ENCODE measurements at regions not wholly inside any gene's neighbourhood (a gene's known extent, or its start where the extent isn't known, plus 50 kb on each side); places are given as distances from the start of the nearest gene placed in this dataset.
"Not testable (repeated sequence)": the region's sequence is repeated elsewhere in the genome, so short reads cannot be mapped to it uniquely, and the experiment has no call there.

GRCh38 chr2:223182356-223182755, 130.4 kb downstream of the KCNE4 start:
- CTCF ChIA-PET, result no interaction called here
- no peak for DNase-seq (ENCODE audit: extremely low spot score)
- TF ChIP-seq ZNF384 (IDR thresholded peaks at IDR 0.05), result no peak
- no peak for TF ChIP-seq HDGF (IDR thresholded peaks at IDR 0.05; ENCODE audit: borderline replicate concordance)
- TF ChIP-seq BHLHE40 (IDR thresholded peaks at IDR 0.05; ENCODE audit: borderline replicate concordance), result no peak
- TF ChIP-seq TARDBP (IDR thresholded peaks at IDR 0.05), result no peak
- no peak for TF ChIP-seq SP1 (IDR thresholded peaks at IDR 0.05)
- no peak for TF ChIP-seq ARNT (IDR thresholded peaks at IDR 0.05)
- no peak for TF ChIP-seq SUZ12 (IDR thresholded peaks at IDR 0.05)
- POLR2A ChIA-PET, result no interaction called here

DNA sequence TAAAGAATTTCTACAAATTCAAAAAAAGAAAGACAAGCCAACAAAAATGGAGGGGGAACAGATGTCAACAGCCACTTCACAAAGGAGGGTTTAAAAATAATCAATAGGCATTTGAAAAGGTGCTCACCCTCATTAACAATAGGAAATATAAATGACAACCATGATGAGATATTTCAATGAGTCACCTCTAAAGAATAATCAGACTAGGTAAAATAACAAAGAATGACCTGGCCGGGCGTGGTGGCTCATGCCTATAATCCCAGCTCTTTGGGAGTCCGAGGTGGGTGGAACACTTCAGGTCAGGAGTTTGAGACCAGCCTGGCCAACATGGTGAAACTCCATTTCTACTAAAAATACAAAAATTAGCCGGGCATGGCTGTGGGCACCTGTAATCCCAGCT, 133.6 kb downstream of the KCNE4 start:
- ChIA-PET POLR2A (no interaction called here), CTCF (no interaction called here)
- TF ChIP-seq SP1 (IDR thresholded peaks at IDR 0.05), result no peak
- TF ChIP-seq ELF4 (IDR thresholded peaks at IDR 0.05), result no peak
- TF ChIP-seq SUZ12 (IDR thresholded peaks at IDR 0.05), result no peak
- TF ChIP-seq FOXA1 (IDR thresholded peaks at IDR 0.05), result no peak
- no peak for TF ChIP-seq HDGF (IDR thresholded peaks at IDR 0.05; ENCODE audit: borderline replicate concordance)
- TF ChIP-seq LEF1 (IDR thresholded peaks at IDR 0.05; ENCODE audit: borderline replicate concordance), result no peak
- TF ChIP-seq CTBP1 (IDR thresholded peaks at IDR 0.05; ENCODE audit: borderline replicate concordance), result no peak
- no peak for TF ChIP-seq TARDBP (IDR thresholded peaks at IDR 0.05)
- TF ChIP-seq ZNF384 (IDR thresholded peaks at IDR 0.05), result no peak
- no peak for TF ChIP-seq FOXK2 (IDR thresholded peaks at IDR 0.05)
- TF ChIP-seq BHLHE40 (IDR thresholded peaks at IDR 0.05; ENCODE audit: borderline replicate concordance), result no peak
- TF ChIP-seq FOXM1 (IDR thresholded peaks at IDR 0.05; ENCODE audit: borderline replicate concordance), result no peak
- no peak for TF ChIP-seq NFRKB (IDR thresholded peaks at IDR 0.05)
- TF ChIP-seq ARNT (IDR thresholded peaks at IDR 0.05), result no peak
- TF ChIP-seq, protein P1, sequence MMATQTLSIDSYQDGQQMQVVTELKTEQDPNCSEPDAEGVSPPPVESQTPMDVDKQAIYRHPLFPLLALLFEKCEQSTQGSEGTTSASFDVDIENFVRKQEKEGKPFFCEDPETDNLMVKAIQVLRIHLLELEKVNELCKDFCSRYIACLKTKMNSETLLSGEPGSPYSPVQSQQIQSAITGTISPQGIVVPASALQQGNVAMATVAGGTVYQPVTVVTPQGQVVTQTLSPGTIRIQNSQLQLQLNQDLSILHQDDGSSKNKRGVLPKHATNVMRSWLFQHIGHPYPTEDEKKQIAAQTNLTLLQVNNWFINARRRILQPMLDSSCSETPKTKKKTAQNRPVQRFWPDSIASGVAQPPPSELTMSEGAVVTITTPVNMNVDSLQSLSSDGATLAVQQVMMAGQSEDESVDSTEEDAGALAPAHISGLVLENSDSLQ (IDR thresholded peaks at IDR 0.05), result no peak
- TF ChIP-seq L3MBTL2 (conservative IDR thresholded peaks at IDR 0.05), result no peak
- DNase-seq (ENCODE audit: extremely low spot score), result no peak

GRCh38 chr2:223187256-223187655, 135.3 kb downstream of the KCNE4 start:
- no peak for DNase-seq (ENCODE audit: extremely low spot score)
- ChIA-PET CTCF (no interaction called here), POLR2A (no interaction called here)
- no peak for TF ChIP-seq FOXK2 (IDR thresholded peaks at IDR 0.05)
- no peak for TF ChIP-seq L3MBTL2 (conservative IDR thresholded peaks at IDR 0.05)
- TF ChIP-seq CTBP1 (IDR thresholded peaks at IDR 0.05; ENCODE audit: borderline replicate concordance), result no peak
- TF ChIP-seq, protein P1 (IDR thresholded peaks at IDR 0.05), result no peak
- no peak for TF ChIP-seq NFRKB (IDR thresholded peaks at IDR 0.05)
- TF ChIP-seq SP1 (IDR thresholded peaks at IDR 0.05), result no peak
- TF ChIP-seq FOXA1 (IDR thresholded peaks at IDR 0.05), result no peak
- TF ChIP-seq TARDBP (IDR thresholded peaks at IDR 0.05), result no peak
- TF ChIP-seq LEF1 (IDR thresholded peaks at IDR 0.05; ENCODE audit: borderline replicate concordance), result no peak
- no peak for TF ChIP-seq ARNT (IDR thresholded peaks at IDR 0.05)

DNA sequence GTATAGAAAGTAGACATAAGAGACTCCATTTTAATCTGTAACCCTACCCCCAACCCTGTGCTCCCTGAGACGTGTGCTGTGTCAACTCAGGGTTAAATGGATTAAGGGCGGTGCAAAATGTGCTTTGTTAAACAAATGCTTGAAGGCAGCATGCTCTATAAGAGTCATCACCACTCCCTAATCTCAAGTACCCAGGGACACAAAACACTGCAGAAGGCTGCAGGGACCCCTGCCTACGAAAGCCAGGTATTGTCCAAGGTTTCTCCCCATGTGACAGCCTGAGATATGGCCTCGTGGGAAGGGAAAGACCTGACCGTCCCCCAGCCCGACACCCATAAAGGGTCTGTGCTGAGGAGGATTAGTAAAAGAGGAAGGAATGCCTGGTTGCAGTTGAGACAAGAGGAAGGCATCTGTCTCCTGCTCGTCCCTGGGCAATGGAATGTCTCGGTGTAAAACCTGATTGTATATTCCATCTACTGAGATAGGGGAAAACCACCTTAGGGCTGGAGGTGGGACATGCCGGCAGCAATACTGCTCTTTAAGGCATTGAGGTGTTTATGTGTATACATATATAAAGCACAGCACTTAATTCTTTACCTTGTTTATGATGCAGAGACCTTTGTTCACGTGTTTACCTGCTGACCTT, 138.7 kb downstream of the KCNE4 start:
- CTCF ChIA-PET; POLR2A ChIA-PET; DNase-seq (ENCODE audit: extremely low spot score): not testable (repeated sequence)

DNA sequence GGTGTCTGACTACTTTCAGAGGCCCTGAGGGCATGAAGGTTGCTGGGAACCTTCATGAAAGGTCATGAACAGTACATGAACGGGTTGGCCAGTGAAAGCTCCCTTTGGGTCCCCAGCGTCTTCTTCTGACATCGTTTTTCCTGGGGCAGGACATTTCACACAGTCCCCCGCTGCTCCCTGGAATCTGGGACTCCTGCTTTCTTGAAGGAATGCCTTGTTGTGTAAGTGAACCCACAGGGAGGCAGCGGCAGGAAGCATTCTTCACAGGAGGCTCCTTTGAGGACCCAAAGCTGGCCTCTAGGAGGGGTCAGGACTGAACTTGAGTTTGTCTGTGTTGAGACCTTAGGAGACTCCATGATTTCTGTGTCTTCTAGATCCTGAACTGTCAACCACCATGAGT, 144.3 kb downstream of the KCNE4 start:
- no peak for TF ChIP-seq BHLHE40 (IDR thresholded peaks at IDR 0.05; ENCODE audit: borderline replicate concordance)
- TF ChIP-seq HDGF (IDR thresholded peaks at IDR 0.05; ENCODE audit: borderline replicate concordance), result no peak
- no peak for TF ChIP-seq SUZ12 (IDR thresholded peaks at IDR 0.05)
- TF ChIP-seq CTBP1 (IDR thresholded peaks at IDR 0.05; ENCODE audit: borderline replicate concordance), result no peak
- TF ChIP-seq FOXK2 (IDR thresholded peaks at IDR 0.05), result no peak
- no peak for TF ChIP-seq ARNT (IDR thresholded peaks at IDR 0.05)
- TF ChIP-seq LEF1 (IDR thresholded peaks at IDR 0.05; ENCODE audit: borderline replicate concordance), result no peak
- no peak for TF ChIP-seq ZNF384 (IDR thresholded peaks at IDR 0.05)
- POLR2A ChIA-PET, result no interaction called here
- no peak for DNase-seq (ENCODE audit: extremely low spot score)
- CTCF ChIA-PET, result no interaction called here

DNA sequence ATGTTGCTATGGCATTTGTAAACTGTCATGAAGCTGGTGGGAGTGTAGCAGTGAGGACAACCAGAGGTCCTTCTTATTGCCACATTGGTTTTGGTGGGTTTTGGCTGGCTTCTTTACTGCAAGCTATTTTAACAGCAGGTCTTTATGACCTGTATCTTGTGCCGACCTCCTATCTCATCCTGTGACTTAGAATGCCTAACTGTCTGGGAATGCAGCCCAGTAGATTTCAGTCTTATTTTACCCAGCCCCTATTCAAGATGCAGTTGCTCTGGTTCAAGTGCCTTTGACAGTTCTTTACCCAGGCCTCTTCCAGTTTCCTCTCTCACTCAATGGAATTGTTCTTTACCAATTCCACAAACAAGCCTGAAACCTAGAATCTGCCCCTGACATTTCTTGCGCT, 145.1 kb downstream of the KCNE4 start:
- TF ChIP-seq ARNT (IDR thresholded peaks at IDR 0.05) (no peak), TARDBP (IDR thresholded peaks at IDR 0.05) (no peak), NFRKB (IDR thresholded peaks at IDR 0.05) (no peak), ELF4 (IDR thresholded peaks at IDR 0.05) (no peak), SP1 (IDR thresholded peaks at IDR 0.05) (no peak), FOXK2 (IDR thresholded peaks at IDR 0.05) (no peak)
- DNase-seq (ENCODE audit: extremely low spot score), result no peak
- ChIA-PET CTCF (no interaction called here), POLR2A (no interaction called here)

GRCh38 chr2:223199531-223200515, 147.8 kb downstream of the KCNE4 start:
- POLR2A ChIA-PET, result no interaction called here
- TF ChIP-seq TARDBP (IDR thresholded peaks at IDR 0.05), result no peak
- TF ChIP-seq ZNF384 (IDR thresholded peaks at IDR 0.05), result no peak
- no peak for TF ChIP-seq NFRKB (IDR thresholded peaks at IDR 0.05)
- no peak for TF ChIP-seq FOXA1 (IDR thresholded peaks at IDR 0.05)
- no peak for TF ChIP-seq BHLHE40 (IDR thresholded peaks at IDR 0.05; ENCODE audit: borderline replicate concordance)
- no peak for TF ChIP-seq L3MBTL2 (conservative IDR thresholded peaks at IDR 0.05)
- TF ChIP-seq FOXM1 (IDR thresholded peaks at IDR 0.05; ENCODE audit: borderline replicate concordance), result no peak
- TF ChIP-seq, protein P1 (IDR thresholded peaks at IDR 0.05), result no peak
- CTCF ChIA-PET, result no interaction called here
- DNase-seq (ENCODE audit: extremely low spot score), result no peak

All from HEK293T (cell line).